ENCODE measurements at regions not wholly inside any gene's neighbourhood (a gene's known extent, or its start where the extent isn't known, plus 50 kb on each side); places are given as distances from the start of the nearest gene placed in this dataset.
"Not testable (repeated sequence)": the region's sequence is repeated elsewhere in the genome, so short reads cannot be mapped to it uniquely, and the experiment has no call there.

- DNase-seq, result no peak
These were observed 148.6 kb upstream of the ZNF804B start for GRCh38 chr7:88610942-88611341.

DNA sequence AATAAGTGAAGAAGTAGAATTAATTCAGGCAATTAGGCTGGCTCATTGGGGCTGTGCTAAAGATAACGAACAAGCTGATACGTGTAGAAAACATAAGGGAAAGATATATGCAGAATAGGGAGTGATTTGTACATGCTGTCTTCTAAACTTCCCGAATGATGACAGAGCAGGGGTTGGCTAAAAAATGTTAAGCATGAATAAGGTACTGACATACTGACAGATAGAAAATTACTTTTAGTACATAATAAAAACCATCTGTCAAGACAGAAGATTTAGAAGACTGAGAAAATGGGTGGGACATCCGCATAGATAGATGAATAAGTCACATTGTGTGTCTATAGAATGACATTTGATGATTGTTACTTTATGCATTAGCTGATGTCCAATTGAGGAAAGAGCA lies 158.8 kb upstream of the ZNF804B start:
- DNase-seq, result no peak

GRCh38 chr7:88599528-88599927 lies 160.0 kb upstream of the ZNF804B start:
- DNase-seq, result no peak

DNA sequence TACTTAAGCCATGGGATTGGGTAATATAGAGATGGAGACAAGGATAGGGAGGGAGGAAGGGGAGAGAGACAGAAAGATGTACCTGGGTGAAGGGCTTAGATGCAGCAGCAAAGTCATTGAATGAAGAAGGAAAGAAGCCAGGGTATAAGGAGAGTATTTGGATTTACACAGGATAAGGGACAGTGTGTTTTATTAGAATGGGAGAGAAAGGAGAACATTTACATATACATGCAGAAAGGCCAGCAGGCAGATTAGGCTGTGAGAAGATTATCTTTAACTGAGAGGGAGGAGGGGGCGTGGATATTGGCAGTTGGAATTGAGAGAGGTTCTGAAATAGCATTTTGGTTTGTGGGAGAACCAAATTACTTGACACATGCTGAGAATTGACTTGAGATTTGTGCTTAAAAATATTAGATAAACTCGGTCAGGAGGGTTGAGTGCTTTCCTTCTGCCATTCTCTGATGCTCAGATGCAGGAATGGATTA lies 161.5 kb upstream of the ZNF804B start:
- DNase-seq, result no peak

- DNase-seq, result no peak
These were observed 168.5 kb upstream of the ZNF804B start for GRCh38 chr7:88590963-88591362.

- no peak for DNase-seq
These were observed 169.6 kb upstream of the ZNF804B start for GRCh38 chr7:88589927-88590326.

DNA sequence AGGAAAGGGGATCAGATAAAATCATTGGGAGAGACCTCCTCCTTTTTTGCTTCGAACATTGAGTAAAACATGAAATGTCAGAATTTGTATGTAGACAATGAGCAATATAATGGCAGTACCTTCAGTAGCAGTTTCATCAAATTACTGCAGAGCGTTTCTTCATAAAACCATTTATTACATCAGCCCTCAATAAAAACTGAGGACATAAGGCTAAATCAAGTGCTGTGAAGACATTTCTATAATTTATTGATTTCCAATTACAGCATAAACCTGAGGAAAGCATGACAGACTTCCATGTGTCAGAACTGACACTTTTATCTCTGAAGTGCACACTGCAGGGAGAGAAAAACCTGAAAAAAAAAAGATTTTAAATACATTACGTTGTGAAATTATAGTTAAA lies 172.6 kb upstream of the ZNF804B start:
- no peak for DNase-seq

- DNase-seq, result no peak
These were observed 173.3 kb upstream of the ZNF804B start for GRCh38 chr7:88586219-88586618.

DNA sequence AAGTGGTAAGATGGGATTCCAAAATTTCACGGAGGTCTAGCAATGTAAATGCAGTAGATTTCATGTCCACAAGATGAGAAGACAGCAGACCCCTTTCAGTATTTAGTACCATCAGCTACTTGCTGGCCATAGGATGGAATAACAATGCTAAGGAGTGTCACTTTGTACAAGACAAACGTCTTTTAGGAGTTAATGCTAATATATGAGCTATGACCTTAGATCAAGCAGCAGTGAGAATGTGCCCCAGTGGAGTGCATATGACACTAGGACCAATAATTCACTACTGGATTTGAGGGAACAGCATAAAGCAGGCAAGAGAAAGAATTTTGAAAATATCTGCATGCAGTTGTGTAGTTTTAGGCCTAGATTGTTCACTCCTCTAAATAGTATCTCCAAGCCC lies 182.8 kb upstream of the ZNF804B start:
- DNase-seq, result no peak

- DNase-seq, result no peak
These were observed 193.3 kb upstream of the ZNF804B start for GRCh38 chr7:88566162-88566729.

GRCh38 chr7:88565401-88565800 lies 194.1 kb upstream of the ZNF804B start:
- DNase-seq, result no peak

DNA sequence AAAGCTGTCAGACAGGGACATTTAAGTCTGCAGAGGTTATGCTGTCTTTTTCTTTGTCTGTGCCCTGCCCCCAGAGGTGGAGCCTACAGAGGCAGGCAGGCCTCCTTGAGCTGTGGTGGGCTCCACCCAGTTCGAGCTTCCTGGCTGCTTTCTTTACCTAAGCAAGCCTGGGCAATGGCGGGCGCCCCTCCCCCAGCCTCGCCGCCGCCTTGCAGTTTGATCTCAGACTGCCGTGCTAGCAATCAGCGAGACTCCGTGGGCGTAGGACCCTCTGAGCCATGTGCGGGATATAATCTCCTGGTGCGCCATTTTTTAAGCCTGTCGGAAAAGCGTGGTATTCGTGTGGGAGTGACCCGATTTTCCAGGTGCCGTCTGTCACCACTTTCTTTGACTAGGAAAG lies 203.1 kb upstream of the ZNF804B start:
- not testable (repeated sequence) for DNase-seq

- not testable (repeated sequence) for DNase-seq
These were observed 204.7 kb upstream of the ZNF804B start for GRCh38 chr7:88554847-88555246.

DNA sequence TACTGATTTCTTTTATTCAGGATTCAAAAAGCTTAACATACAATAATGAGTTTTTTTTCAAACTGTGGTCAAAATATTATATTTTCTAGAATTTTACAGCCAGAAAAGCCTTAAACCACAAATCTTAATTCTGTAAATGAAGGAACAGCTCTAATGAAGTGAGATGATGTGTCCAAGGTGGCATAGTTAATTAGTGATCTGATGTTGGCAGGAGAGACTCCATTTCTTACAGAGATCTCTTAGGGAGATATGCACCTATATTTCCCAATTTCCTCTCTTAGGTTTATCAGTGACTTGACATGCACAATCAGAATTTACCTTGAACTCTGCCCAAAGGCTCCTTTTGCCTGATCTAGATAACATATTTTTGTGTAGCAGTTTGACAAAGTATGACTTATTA lies 211.1 kb upstream of the ZNF804B start:
- DNase-seq, result no peak

DNA sequence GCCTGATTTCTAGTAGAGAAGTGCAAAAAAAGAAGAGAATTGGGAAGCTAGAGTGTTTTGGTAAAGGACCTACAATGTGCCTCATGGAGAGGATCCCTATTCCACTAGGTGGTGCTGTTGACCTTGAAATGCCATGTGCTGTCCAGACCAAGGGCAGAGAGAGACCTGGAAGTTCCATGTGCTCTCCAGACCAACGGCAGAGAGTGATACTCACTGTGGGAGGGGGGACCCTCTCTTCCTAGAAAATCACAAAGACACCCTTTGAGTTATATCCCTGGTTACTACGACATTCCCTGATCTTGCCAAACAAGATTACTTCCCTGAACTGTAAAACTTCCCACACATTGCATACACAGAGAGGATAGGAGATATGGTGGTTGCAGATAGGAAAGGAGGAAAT lies 212.7 kb upstream of the ZNF804B start:
- peak in 1 of 5 donors; percentile 4 for DNase-seq

- no peak for DNase-seq
These were observed 213.8 kb upstream of the ZNF804B start for GRCh38 chr7:88545663-88546062.

- no peak for DNase-seq
These were observed 219.5 kb upstream of the ZNF804B start for GRCh38 chr7:88540012-88540411.

GRCh38 chr7:88539518-88539917 lies 220.0 kb upstream of the ZNF804B start:
- no peak for DNase-seq

GRCh38 chr7:88523645-88524044 lies 217.0 kb upstream of the STEAP4 start:
- no peak for DNase-seq

- no peak for DNase-seq
These were observed 216.1 kb upstream of the STEAP4 start for GRCh38 chr7:88522771-88523293.

DNA sequence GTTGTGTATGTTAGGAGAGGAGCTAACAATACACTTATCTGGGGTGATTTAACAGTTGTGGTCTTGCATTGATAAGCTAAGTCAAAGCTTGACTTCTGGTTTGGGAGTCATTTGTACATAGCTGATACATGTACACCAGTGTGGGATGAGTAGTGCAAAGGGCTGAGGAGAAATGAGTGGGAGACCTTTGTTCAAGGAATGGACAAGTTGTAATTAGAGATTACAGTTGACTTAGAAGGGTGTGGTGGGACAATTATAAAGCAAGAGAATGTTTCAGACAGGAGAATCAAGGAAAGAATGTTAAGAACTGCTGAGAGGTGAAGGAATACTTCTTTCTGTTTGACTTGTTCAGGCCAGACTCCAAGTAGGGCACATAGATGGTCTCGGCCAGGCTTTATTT lies 209.7 kb upstream of the STEAP4 start:
- no peak for DNase-seq

DNA sequence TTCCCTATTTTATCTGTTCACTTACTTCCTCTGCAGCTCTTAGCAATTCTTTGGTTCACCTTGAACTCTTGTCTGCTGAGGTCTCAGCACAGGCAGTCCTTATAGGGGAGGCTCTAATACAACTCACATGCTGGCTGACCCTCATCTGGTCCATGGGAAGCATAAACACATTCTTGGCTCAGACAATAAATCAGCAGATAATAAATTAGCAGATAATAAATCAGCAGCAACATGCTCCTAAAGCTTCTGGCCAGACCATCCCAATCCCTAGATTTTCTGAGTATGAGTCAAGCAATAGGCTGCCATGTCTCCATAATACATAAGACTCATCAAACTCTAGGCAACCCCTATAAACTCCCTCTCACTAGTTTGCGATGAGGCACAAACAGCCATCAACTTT lies 208.6 kb upstream of the STEAP4 start:
- no peak for DNase-seq

GRCh38 chr7:88509341-88509740 lies 202.6 kb upstream of the STEAP4 start:
- no peak for DNase-seq

GRCh38 chr7:88500131-88500530 lies 193.4 kb upstream of the STEAP4 start:
- no peak for DNase-seq
